Keratinocyte (primary cell): ENCODE measurements at regions not wholly inside any gene's neighbourhood (a gene's known extent, or its start where the extent isn't known, plus 50 kb on each side); places are given as distances from the start of the nearest gene placed in this dataset.

ENCODE experiments used
- DNase-seq: peaks from one replicate; pipeline ENCODE4 v3.0.0-alpha.2; 2011; ENCODE audit warnings: low read depth, missing footprints, low spot score
- FAIRE-seq: peaks from 2 replicates; lab custom pipeline; 2011; peaks lifted over from hg19 to GRCh38; lab: Jason Lieb, UNC
- H2AFZ ChIP-seq: 2 replicates; pipeline ENCODE4 v1.6.0; 2012; ENCODE audit warnings: low read length, control low read depth, inconsistent platforms; ENCODE audit not compliant: control insufficient read depth
- H3K27ac ChIP-seq: 2 replicates; pipeline ENCODE4 v1.5.1; 2011; ENCODE audit warnings: low read length; ENCODE audit not compliant: control insufficient read depth, insufficient read depth
- H3K27me3 ChIP-seq: 3 replicates; pipeline ENCODE4 v1.6.0; 2011; ENCODE audit warnings: low read length; ENCODE audit not compliant: control insufficient read depth, insufficient read depth; ENCODE audit errors: extremely low read depth
- H3K36me3 ChIP-seq, 2 experiments: 2 replicates in 1 of 2; 3 replicates in 1 of 2; pipeline ENCODE4 v1.5.1; 2011; ENCODE audit warnings: low read length in 2 of 2, mild to moderate bottlenecking in 1 of 2; ENCODE audit not compliant: control insufficient read depth in 2 of 2, insufficient read depth in 2 of 2; ENCODE audit errors: extremely low read depth in 1 of 2
- H3K4me1 ChIP-seq: 3 replicates; pipeline ENCODE4 v1.5.1; 2011; ENCODE audit warnings: low read length; ENCODE audit not compliant: control insufficient read depth, insufficient read depth; ENCODE audit errors: extremely low read depth
- H3K4me2 ChIP-seq: 3 replicates; pipeline ENCODE4 v1.6.0; 2011; ENCODE audit warnings: low read depth, low read length; ENCODE audit not compliant: control insufficient read depth, insufficient read depth; ENCODE audit errors: extremely low read depth
- H3K4me3 ChIP-seq, 3 experiments: fragments of 200-600 bp in 1 of 3; sonication (generic) in 1 of 3; 2 replicates in 2 of 3; 3 replicates in 1 of 3; pipeline ENCODE4 v1.5.1; 2011 to 2016; ENCODE audit warnings: low read length in 3 of 3, mild to moderate bottlenecking in 3 of 3, control low read depth in 2 of 3, inconsistent platforms in 1 of 3, low read depth in 1 of 3, mixed read lengths in 1 of 3, mixed run types in 1 of 3, moderate library complexity in 1 of 3; ENCODE audit not compliant: control insufficient read depth in 2 of 3, insufficient read depth in 2 of 3; ENCODE audit errors: extremely low read depth in 1 of 3
- H3K79me2 ChIP-seq: 2 replicates; pipeline ENCODE4 v1.6.0; 2012; ENCODE audit warnings: low read length; ENCODE audit not compliant: control insufficient read depth, insufficient read depth
- H3K9ac ChIP-seq: 3 replicates; pipeline ENCODE4 v1.6.0; 2011; ENCODE audit warnings: low read length; ENCODE audit not compliant: control insufficient read depth, insufficient read depth; ENCODE audit errors: extremely low read depth
- H3K9me1 ChIP-seq: 3 replicates; pipeline ENCODE4 v1.6.0; 2011; ENCODE audit warnings: low read length; ENCODE audit not compliant: control insufficient read depth, insufficient read depth; ENCODE audit errors: extremely low read depth
- H3K9me3 ChIP-seq: 2 replicates; pipeline ENCODE4 v1.5.1; 2012; ENCODE audit warnings: low read depth, low read length; ENCODE audit not compliant: control insufficient read depth
- H4K20me1 ChIP-seq: 3 replicates; pipeline ENCODE4 v1.6.0; 2011; ENCODE audit warnings: low read length; ENCODE audit not compliant: control insufficient read depth, insufficient read depth; ENCODE audit errors: extremely low read depth
- CTCF ChIP-seq, 3 experiments: IDR thresholded peaks in 1 of 3; conservative IDR thresholded peaks in 1 of 3; optimal IDR thresholded peaks in 1 of 3; 2 replicates in 2 of 3; 3 replicates in 1 of 3; pipeline versions ENCODE3 to v1.5.1; 2011; ENCODE audit warnings: low read length in 3 of 3, mild to moderate bottlenecking in 3 of 3, moderate library complexity in 2 of 3, control low read depth in 1 of 3, inconsistent platforms in 1 of 3; ENCODE audit not compliant: insufficient read depth in 2 of 3; ENCODE audit errors: extremely low read depth in 1 of 3
- EZH2 ChIP-seq: IDR thresholded peaks from one replicate; pipeline ENCODE4 v1.6.1; 2012; ENCODE audit warnings: inconsistent platforms, mild to moderate bottlenecking, low read length, moderate library complexity
- dilution Hi-C: fragments of 300-500 bp; cut with MboI; formaldehyde crosslinking; loops from one replicate; pipeline ENCODE4 v1.7.0; 2020; ENCODE audit warnings: low sequenced_read_pairs; ENCODE audit not compliant: extremely low pct_ligation_motif_present

DNA sequence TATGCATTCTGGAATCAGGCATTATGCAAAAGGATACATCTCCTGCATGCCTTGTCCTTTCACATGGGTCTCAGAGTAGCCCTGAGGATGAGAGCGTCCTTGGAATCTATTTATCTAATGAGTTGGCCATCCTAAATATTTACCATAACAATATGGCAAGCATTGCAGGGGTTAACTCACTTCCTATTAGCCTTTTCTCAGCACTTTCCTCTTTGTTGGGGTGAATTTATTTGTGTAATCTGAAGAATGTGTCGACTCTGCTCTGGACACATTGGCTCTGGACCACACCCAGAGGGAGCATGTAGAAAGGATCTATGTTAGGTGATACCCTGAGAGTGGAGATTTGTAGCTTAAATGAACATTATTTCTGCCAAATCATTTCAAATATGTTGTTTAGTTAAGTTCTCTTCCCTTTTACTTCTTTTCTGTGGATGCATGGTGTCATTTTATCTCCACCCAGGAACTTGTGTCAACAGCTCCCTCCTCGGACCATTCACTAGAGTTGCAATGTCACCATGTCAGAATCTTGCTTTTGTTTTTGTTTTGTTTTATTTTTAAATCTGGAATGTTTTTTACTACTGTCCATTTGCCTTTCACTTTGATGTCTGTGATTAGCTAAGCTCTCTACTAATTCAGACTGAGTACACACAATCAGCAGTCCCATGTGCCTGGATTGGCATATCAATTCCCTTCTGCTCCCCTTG is 757.0 kb upstream of the MMS22L start:
- Histone ChIP-seq H3K27me3 (no peaks in the 10 kb centered on the region), H3K9me3 (no peaks in the 10 kb centered on the region), H3K4me3 (no peak overlapping the region), H3K9me1 (no peaks in the 10 kb centered on the region), H3K36me3 (no peaks in the 10 kb centered on the region), H3K9ac (no peak overlapping the region), H3K4me2 (no peak overlapping the region), H3K79me2 (no peaks in the 10 kb centered on the region), H3K27ac (no peak overlapping the region), H4K20me1 (no peaks in the 10 kb centered on the region), H2AFZ (no peak overlapping the region), H3K4me1 (no peaks in the 10 kb centered on the region)
- dilution Hi-C loops = no loop called here
- no peak for FAIRE-seq
- TF ChIP-seq CTCF (optimal IDR thresholded peaks at IDR 0.05 in 1 of 3, IDR thresholded peaks at IDR 0.05 in 1 of 3, conservative IDR thresholded peaks at IDR 0.05 in 1 of 3; ENCODE audit: extremely low read depth in 1 of 3, insufficient read depth in 2 of 3, low read length in 3 of 3) (peak; percentile 38 to 50 (median 40)), EZH2 (no peak)
- DNase-seq = no peak

GRCh38 chr6:98041056-98041455 is 758.0 kb upstream of the MMS22L start:
- Histone ChIP-seq H3K27me3 (no peaks in the 10 kb centered on the region), H2AFZ (no peak overlapping the region), H3K36me3 (no peaks in the 10 kb centered on the region), H3K4me3 (no peak overlapping the region), H4K20me1 (no peaks in the 10 kb centered on the region), H3K27ac (no peak overlapping the region), H3K79me2 (no peaks in the 10 kb centered on the region), H3K9me1 (no peaks in the 10 kb centered on the region), H3K9me3 (no peaks in the 10 kb centered on the region), H3K9ac (no peak overlapping the region), H3K4me2 (no peak overlapping the region), H3K4me1 (no peaks in the 10 kb centered on the region)
- TF ChIP-seq CTCF (optimal IDR thresholded peaks at IDR 0.05 in 1 of 3, IDR thresholded peaks at IDR 0.05 in 1 of 3, conservative IDR thresholded peaks at IDR 0.05 in 1 of 3; ENCODE audit: extremely low read depth in 1 of 3, insufficient read depth in 2 of 3, low read length in 3 of 3) (no peak), EZH2 (no peak)
- dilution Hi-C loops = no loop called here
- no peak for FAIRE-seq
- no peak for DNase-seq
